GM21360 (cell line): ENCODE measurements at regions not wholly inside any gene's neighbourhood (a gene's known extent, or its start where the extent isn't known, plus 50 kb on each side); places are given as distances from the start of the nearest gene placed in this dataset.

Experiments used
- ATAC-seq: cut with Tn5 transposase; IDR thresholded peaks from one replicate; pipeline ENCODE4 v1.9.1; 2021; ENCODE audit warnings: mild to moderate bottlenecking, moderate library complexity; ENCODE audit not compliant: unreplicated experiment

DNA sequence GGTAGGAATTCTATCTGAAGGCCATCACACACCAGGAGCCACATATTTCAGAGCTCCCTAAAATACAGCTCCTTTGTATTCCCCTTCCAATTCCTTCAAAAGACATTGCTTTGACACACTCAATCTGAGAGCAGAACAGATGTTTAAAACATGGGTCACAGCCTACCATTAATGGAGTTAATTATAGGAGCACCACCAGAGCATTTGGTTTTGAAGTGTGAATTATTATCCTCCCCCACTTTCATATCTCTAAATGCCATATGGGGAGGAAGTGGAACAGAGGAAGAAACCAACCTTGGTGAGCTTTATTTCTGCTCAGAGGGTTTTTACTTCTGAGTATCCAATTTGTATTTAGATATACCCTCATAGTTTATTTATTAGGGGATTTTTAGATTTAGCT lies 50.7 kb upstream of the TNFRSF21 start:
- peak; percentile 61 for ATAC-seq

DNA sequence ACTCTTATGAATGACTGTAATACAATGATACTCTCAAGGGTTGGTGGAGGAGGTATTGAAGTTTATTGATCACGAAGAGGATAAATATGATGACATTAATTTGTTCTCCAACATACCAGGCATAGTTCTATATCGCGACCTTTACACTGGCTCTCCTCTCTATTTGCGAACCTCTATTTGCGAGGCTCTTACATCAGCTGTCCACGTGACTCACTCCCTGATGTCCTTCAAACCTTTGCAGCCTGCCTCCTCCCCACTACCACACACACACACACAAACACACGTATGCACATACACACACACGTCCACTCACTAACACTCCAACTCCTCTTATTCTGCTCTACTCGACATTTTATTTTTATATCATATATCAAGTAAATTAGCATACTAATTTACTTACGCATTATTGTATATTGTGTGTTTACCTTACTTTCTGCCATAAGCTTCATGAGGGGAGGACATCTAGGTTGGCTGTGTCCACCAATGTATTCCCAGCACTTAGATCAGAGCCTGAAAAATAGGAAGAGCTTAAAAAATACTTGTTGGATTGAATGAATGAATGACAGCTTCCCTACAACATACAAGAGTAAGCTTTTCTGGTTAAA lies 53.3 kb upstream of the TNFRSF21 start:
- no peak for ATAC-seq

DNA sequence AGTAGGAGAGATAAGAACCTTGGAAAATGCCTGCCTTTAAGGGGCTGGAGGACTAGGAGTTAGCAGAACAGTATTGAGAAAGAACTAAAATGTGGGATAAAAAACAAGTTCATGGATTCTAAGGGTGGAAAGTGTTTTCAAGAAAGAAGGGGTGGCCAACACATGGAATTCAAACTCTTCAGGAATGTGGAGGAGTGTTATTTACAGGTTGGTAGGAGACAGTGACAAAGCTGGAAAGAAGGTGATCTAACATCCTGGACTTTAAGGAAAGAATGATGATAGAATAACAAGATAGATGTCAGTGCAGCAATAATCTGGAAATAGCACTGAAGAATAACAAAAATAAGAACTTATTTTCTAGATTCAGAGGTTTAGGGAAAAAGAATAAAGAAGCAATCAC lies 54.0 kb upstream of the TNFRSF21 start:
- ATAC-seq, result no peak

DNA sequence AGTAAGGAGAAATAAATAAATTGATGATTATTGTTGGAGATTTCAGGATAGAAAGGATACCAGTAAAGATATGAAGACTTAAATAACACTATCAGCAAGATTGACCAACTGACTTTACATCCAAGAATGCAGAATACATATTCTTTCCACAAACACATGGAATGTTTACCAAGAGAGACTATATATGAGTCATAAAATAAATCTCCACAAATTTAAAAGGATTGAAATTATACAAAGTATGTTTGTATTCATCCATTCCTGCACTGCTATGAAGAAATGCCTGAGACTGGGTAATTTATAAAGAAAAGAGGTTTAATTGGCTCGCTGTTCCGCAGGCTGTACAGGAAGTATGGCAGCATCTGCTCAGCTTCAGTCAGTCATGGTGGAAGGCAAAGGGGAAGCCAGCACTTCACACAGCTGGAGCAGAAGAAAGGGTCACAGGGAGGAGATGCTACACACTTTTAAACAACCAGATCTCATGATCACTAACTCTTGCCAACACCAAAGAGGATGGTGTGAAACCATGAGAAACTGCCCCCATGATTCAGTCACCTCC lies 56.7 kb upstream of the TNFRSF21 start:
- no peak for ATAC-seq

GRCh38 chr6:47371139-47371869 lies 61.6 kb upstream of the TNFRSF21 start:
- no peak for ATAC-seq

- no peak for ATAC-seq
These were observed 62.2 kb upstream of the TNFRSF21 start for GRCh38 chr6:47371870-47372255.

- no peak for ATAC-seq
These were observed 62.6 kb upstream of the TNFRSF21 start for GRCh38 chr6:47372318-47372717.

DNA sequence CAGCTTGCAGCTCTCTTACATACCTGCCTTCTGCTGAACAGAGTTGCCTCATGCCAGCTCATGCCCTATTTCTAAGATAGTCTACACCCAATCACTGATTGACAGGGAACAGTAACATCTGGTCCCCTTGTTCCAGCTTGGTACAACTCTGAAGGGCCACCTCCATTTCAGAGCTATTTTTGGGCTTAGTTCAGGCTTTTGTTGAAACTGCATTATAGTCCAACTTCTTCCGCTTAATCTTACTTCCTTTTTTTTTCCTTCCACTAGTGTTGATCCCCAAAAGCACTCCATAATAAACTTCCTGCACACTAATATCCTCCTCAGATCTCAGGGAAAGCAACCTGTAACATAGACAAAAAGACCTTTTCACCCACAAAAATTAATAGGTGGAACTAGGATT lies 65.7 kb upstream of the TNFRSF21 start:
- no peak for ATAC-seq

GRCh38 chr6:47376930-47377329 lies 67.2 kb upstream of the TNFRSF21 start:
- peak; percentile 77 for ATAC-seq

- no peak for ATAC-seq
These were observed 68.3 kb upstream of the TNFRSF21 start for GRCh38 chr6:47377971-47378370.

GRCh38 chr6:47379328-47379727 lies 69.6 kb upstream of the TNFRSF21 start:
- no peak for ATAC-seq

- ATAC-seq, result no peak
These were observed 70.5 kb upstream of the TNFRSF21 start for GRCh38 chr6:47380251-47380650.

- no peak for ATAC-seq
These were observed 71.3 kb upstream of the TNFRSF21 start for GRCh38 chr6:47381036-47381435.

- ATAC-seq, result no peak
These were observed 73.7 kb upstream of the TNFRSF21 start for GRCh38 chr6:47383360-47383759.

- ATAC-seq, result no peak
These were observed 82.0 kb upstream of the TNFRSF21 start for GRCh38 chr6:47391675-47392074.

- ATAC-seq, result no peak
These were observed 82.5 kb upstream of the TNFRSF21 start for GRCh38 chr6:47392251-47392650.

- ATAC-seq, result no peak
These were observed 81.1 kb upstream of the CD2AP start for GRCh38 chr6:47396401-47397069.

DNA sequence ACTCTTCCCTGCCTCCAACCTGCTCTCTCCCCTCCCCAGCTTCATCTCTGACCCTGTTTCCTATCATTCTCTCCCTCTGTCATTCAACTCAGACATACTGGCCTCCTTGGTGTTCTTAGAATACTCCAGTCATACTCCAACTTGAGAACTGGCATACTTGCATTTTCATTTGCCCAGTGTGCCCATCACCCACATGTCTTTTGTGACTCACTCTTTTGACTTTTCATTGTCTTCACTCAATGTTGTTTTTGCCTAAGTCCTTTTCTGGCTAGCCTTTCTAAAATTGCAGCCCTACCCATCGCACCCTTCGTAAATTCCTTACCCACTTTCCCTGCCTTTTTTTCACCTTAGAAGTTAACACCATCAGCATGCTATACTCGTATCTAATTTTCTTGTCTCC lies 77.0 kb upstream of the CD2AP start:
- no peak for ATAC-seq

- no peak for ATAC-seq
These were observed 75.5 kb upstream of the CD2AP start for GRCh38 chr6:47402081-47402480.

- no peak for ATAC-seq
These were observed 74.5 kb upstream of the CD2AP start for GRCh38 chr6:47403056-47403455.

GRCh38 chr6:47403801-47404200 lies 73.8 kb upstream of the CD2AP start:
- no peak for ATAC-seq

DNA sequence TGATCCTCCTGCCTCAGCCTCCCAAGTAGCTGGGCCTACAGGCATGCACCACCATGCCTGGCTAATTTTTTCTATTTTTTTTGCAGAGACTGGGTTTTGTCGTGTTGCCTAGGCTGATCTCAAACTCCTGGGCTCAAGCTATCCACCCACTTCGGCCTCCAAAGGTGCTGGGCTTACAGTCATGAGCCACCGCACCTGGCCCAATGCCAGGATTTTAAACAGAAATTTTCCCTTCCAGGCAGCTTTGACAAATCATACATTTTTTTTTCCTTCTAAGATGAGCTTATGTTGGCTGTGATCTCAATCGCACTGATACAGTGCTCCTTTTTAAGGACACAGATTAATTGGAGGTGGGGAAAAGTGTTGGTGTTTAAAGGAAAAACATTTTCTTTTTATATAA lies 73.2 kb upstream of the CD2AP start:
- no peak for ATAC-seq
